IMR-90 (cell line): ENCODE measurements at regions not wholly inside any gene's neighbourhood (a gene's known extent, or its start where the extent isn't known, plus 50 kb on each side); places are given as distances from the start of the nearest gene placed in this dataset.
A peak's percentile ranks its signal among the peaks of the same experiment; 100 is the strongest.

ENCODE experiments used
- BHLHE40 ChIP-seq: fragments of 150-350 bp; IDR thresholded peaks from 2 replicates; pipeline ENCODE4 v1.6.1; 2016; ENCODE audit warnings: mild to moderate bottlenecking, low read depth, low read length
- CEBPB ChIP-seq: IDR thresholded peaks from 2 replicates; pipeline ENCODE4 v1.6.1; 2012; ENCODE audit warnings: low read depth, low read length, improper control_type of control experiment
- CTCF ChIP-seq: conservative IDR thresholded peaks from 2 replicates; pipeline ENCODE4 v1.5.1; 2012; ENCODE audit warnings: mild to moderate bottlenecking, low read depth, low read length, improper control_type of control experiment
- FOS ChIP-seq: fragments of 150-350 bp; IDR thresholded peaks from 2 replicates; pipeline ENCODE4 v1.6.1; 2016; ENCODE audit warnings: low read depth, low read length
- MAFK ChIP-seq: IDR thresholded peaks from 2 replicates; pipeline ENCODE4 v1.6.1; 2012; ENCODE audit warnings: low read depth, low read length, improper control_type of control experiment
- MAZ ChIP-seq: IDR thresholded peaks from 2 replicates; pipeline ENCODE4 v1.6.1; 2012; ENCODE audit warnings: low read depth, mild to moderate bottlenecking, low read length, improper control_type of control experiment, moderate library complexity, borderline replicate concordance
- RAD21 ChIP-seq: IDR thresholded peaks from 2 replicates; pipeline ENCODE4 v1.6.1; 2012; ENCODE audit warnings: low read length, improper control_type of control experiment
- RCOR1 ChIP-seq: IDR thresholded peaks from 2 replicates; pipeline ENCODE4 v1.6.1; 2012; ENCODE audit warnings: mild to moderate bottlenecking, low read length, improper control_type of control experiment; ENCODE audit not compliant: insufficient replicate concordance
- SMC3 ChIP-seq: fragments of 150-350 bp; IDR thresholded peaks from 2 replicates; pipeline ENCODE4 v1.6.1; 2016; ENCODE audit warnings: low read depth, mild to moderate bottlenecking, antibody characterized with exemption, low read length, moderate library complexity

- TF ChIP-seq CTCF, result no peak
- TF ChIP-seq SMC3, result no peak
- TF ChIP-seq RAD21, result no peak
- no peak for TF ChIP-seq RCOR1
- TF ChIP-seq MAZ, result no peak
- no peak for TF ChIP-seq MAFK
- TF ChIP-seq FOS, result no peak
- no peak for TF ChIP-seq BHLHE40
- TF ChIP-seq CEBPB, result peak; percentile 58
Measured at GRCh38 chr2:183951630-183952029, 646.7 kb upstream of the ZNF804A start.
